Skin epidermis (tissue), 12 donors: ENCODE measurements at regions not wholly inside any gene's neighbourhood (a gene's known extent, or its start where the extent isn't known, plus 50 kb on each side); places are given as distances from the start of the nearest gene placed in this dataset.

Source experiments
- H3K27ac ChIP-seq, 21 experiments: fragments of 200-600 bp; sonication (generic) in 11 of 21; one replicate each; pipeline ENCODE4 v1.5.0; 2020; ENCODE audit warnings: mild to moderate bottlenecking in 3 of 21, inconsistent platforms in 2 of 21, moderate library complexity in 2 of 21
- H3K4me3 ChIP-seq, 7 experiments: fragments of 200-600 bp; sonication (generic) in 2 of 7; one replicate each; pipeline ENCODE4 v1.5.0; 2020; ENCODE audit warnings: inconsistent platforms in 2 of 7, mild to moderate bottlenecking in 2 of 7, moderate library complexity in 1 of 7

- Histone ChIP-seq H3K4me3 (no peak overlapping the region), H3K27ac (no peak overlapping the region)
These were observed 939.8 kb downstream of the SORCS1 start for GRCh38 chr10:106224676-106225075.

DNA sequence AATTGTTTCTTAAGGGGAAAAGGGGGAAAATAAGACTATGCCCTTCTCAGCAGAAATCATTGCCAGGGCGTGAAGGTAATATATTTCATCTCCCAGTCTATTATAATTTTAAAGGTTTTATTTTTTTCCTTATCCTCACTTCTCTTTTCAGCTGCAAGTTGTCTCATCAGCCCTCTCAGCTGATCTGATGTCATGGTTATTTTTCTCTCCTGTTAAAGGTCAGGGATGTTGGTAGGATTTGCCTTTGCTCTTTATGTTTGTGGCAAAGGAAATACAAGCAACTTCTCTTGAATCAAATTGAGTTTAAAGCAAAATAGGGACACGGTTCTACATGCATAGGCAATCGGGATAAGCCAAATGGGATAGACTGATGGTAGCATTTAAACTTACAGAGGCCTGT is 946.9 kb downstream of the SORCS1 start:
- Histone ChIP-seq H3K4me3 (no peak overlapping the region), H3K27ac (no peak overlapping the region)

GRCh38 chr10:106216085-106216484 is 948.4 kb downstream of the SORCS1 start:
- Histone ChIP-seq H3K27ac (no peak overlapping the region), H3K4me3 (no peak overlapping the region)

- no peak overlapping the region for H3K4me3 ChIP-seq
- no peak overlapping the region for H3K27ac ChIP-seq
These were observed 950.3 kb downstream of the SORCS1 start for GRCh38 chr10:106214243-106214642.

DNA sequence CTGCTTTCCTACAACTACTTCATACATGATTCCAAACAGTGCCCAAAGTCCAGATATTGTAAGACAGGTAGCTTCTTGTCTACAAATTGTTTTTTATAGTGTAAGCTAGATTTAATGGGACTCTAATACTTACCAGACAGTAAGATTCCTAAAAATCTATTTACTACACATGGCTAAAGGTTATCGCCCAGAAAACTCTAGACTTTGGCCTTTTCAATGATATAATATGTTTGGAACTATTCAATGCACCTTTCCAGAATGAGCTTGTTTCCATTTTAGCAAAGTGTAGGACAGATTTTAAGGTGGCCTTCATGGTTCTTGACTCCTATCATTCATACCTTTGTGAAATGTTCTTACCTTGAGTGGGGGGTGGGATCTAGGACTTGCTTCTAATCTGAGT is 951.0 kb downstream of the SORCS1 start:
- H3K27ac ChIP-seq: no peak overlapping the region
- no peak overlapping the region for H3K4me3 ChIP-seq

GRCh38 chr10:106198275-106198674 is 966.2 kb downstream of the SORCS1 start:
- H3K27ac ChIP-seq: no peak overlapping the region
- H3K4me3 ChIP-seq: no peak overlapping the region

DNA sequence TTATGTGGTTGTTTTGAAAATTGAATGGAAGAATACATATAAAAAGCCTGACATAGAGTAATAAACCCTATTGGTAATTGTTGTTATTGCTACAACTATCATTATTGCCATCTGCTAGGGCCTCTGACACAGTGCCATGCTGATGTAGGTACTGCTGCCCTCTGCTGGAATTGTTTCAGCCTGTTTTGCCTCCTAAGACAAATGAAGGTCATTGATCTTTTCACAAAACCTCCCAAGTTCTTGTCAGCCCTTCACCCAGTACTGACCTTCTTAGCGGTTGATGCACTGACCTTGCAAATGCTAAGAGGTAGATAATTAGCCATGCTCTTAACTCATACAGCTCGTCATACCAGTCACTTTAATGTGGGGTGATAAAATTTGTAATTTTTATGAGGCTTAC is 975.2 kb downstream of the SORCS1 start:
- Histone ChIP-seq H3K27ac (no peak overlapping the region), H3K4me3 (no peak overlapping the region)

DNA sequence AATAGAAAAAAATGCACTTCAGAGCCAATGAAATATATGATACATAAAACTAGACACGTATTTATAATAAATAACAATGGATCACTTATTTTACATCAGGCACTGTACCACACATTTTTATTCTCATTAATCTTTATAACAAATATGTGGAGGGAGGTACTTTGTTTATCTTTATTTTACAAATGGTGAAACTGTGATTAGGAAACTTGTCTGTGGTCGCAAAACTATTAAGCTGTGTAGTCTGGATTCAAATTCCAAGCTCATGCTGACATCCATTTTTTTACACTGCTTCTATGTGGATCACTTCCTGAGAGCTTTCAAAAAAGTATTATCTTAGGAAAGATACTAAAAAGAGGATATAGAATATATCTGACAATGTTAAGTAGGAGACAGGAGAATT is 978.6 kb downstream of the SORCS1 start:
- Histone ChIP-seq H3K4me3 (no peak overlapping the region), H3K27ac (no peak overlapping the region)

DNA sequence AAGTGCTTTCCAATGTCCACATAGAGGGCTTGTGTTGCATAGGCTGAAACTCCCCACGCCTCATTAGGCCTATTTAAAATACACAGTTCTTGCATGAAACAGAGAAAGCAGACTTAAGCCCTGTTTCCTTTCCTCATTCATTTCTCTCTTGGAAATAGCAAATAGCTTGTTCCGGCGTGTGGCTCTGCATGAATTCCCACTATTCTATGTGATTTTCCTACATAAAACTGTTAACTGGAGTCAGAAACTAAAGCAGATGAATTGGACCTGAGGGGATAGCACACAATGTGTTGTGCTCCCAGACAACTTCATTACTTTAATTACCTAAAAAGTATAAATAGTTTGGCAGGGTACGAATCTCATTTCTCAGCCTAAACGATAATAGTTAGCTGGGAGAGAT is 981.5 kb downstream of the SORCS1 start:
- no peak overlapping the region for H3K4me3 ChIP-seq
- H3K27ac ChIP-seq: no peak overlapping the region

DNA sequence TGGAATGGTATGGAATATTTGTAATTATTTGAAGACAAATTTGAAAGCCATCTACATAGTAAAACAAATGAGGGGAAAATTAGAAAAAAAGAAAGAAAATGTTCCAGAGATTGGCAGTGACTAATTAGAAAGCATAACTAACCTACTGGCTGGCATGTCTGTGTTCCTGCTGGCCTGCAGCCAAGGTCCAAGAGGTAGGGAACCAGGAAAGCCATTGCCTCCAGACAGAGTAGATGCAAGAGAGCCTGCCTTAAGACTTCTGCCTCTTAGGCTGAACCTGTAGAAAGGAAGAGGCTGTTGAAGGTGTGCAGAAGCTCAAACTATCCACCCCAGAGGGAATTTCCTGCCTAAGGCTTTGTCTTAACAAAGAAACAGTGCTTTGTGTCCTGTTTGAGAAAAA is 982.0 kb downstream of the SORCS1 start:
- Histone ChIP-seq H3K4me3 (no peak overlapping the region), H3K27ac (no peak overlapping the region)

- no peak overlapping the region for H3K27ac ChIP-seq
These were observed 983.0 kb downstream of the SORCS1 start for GRCh38 chr10:106181501-106181900.

GRCh38 chr10:106179430-106179829 is 985.1 kb downstream of the SORCS1 start:
- Histone ChIP-seq H3K27ac (no peak overlapping the region), H3K4me3 (no peak overlapping the region)

More at GRCh38 chr10:106181501-106181900, 983.0 kb downstream of the SORCS1 start:
- no peak overlapping the region for H3K4me3 ChIP-seq

- Histone ChIP-seq H3K4me3 (no peak overlapping the region), H3K27ac (no peak overlapping the region)
These were observed 988.6 kb downstream of the SORCS1 start for GRCh38 chr10:106175760-106176377.

DNA sequence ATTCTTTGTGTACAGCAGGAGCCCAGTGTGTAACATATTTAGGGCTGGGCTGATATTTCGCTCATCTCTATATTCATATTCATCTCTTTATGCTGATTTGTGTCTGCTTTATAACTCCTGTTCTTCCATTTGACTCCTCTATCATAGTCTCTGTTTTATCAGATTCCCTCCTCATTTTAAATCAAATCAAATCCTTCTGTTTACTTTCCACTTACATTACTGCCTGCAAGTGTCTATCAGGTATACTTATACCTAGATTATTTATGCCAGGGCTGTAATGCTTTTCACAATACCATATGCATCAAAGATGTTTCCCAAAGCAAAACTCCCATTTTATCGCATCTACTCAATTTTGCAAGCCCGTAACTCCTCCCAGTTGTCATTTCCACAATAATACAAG is 990.7 kb downstream of the SORCS1 start:
- H3K4me3 ChIP-seq: no peak overlapping the region
- no peak overlapping the region for H3K27ac ChIP-seq

- no peak overlapping the region for H3K27ac ChIP-seq
- H3K4me3 ChIP-seq: no peak overlapping the region
These were observed 995.3 kb downstream of the SORCS1 start for GRCh38 chr10:106169241-106169640.

DNA sequence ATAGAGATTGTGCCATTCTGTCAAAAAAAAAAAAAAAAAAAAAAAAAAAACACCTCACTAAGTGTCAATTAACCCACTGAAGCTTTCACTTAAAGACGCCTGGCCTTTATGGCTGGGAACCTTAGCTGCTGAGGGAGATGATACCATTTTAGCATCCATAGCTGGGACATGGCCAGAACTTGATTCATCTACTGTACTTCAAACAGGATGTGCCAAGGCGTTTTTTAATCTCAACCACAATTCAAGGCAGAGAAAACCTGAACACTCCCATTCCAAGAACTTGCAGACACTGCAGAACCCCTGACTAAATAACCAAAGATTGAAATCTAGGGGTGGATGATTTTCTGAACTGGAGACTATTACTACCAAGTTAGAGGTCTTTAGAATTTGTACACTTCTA is 996.6 kb downstream of the SORCS1 start:
- no peak overlapping the region for H3K27ac ChIP-seq

GRCh38 chr10:106158241-106158640 is 1006.3 kb downstream of the SORCS1 start:
- no peak overlapping the region for H3K27ac ChIP-seq
- H3K4me3 ChIP-seq: no peak overlapping the region

More for the DNA sequence above, 996.6 kb downstream of the SORCS1 start:
- no peak overlapping the region for H3K4me3 ChIP-seq

- no peak overlapping the region for H3K27ac ChIP-seq
- no peak overlapping the region for H3K4me3 ChIP-seq
These were observed 1017.5 kb downstream of the SORCS1 start for GRCh38 chr10:106147021-106147420.

DNA sequence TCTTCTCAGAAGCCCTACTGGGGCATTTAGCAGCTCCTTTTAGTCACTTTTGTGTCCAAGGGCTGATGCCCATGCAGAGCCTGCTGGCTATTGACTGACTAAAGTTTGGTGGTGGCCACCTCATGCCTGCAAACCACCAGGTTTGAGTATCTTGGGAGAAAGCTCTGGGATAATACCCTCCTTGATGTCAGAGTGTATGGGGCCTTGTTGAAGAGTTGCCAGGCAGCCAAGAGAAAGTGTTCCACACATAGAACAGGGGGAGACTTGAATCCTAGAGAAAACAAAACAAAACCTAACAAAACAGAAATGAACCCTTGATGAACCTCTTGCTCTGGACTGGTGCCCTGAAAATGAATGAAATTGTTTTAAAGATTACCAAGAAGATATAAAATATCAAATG is 1024.6 kb downstream of the SORCS1 start:
- H3K4me3 ChIP-seq: no peak overlapping the region

GRCh38 chr10:106136175-106136574 is 1028.3 kb downstream of the SORCS1 start:
- Histone ChIP-seq H3K27ac (no peak overlapping the region), H3K4me3 (no peak overlapping the region)

More for the DNA sequence above, 1024.6 kb downstream of the SORCS1 start:
- no peak overlapping the region for H3K27ac ChIP-seq

DNA sequence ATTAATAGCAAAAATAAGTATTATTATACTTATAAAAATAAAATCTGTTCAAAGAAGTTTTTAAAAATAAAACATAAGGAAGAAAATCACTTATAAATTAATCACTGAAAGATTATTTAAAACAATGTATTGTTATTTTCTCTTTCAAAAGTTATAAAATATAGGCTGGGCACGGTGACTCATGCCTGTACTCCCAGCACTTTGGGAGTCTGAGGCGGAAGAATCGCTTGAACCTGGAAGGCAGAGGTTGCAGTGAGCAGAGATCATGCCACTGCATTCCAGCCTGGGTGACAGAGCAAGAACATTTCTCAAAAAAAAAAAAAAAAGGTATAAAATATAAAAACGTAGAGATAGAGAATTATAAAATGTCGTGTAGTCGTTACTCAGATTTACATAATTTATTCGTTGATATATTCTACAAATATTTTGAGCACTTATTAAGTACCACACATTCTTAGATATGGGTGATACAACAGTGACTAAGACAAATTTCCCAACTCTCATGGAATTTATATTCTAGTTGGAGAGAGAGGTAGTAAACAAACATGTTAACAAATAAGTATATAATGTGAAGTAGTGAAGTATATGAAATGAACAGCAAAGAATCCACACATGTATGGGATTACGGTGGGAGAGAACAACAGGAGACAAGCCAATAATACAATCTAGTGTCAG is 1030.0 kb downstream of the SORCS1 start:
- Histone ChIP-seq H3K4me3 (no peak overlapping the region), H3K27ac (no peak overlapping the region)

DNA sequence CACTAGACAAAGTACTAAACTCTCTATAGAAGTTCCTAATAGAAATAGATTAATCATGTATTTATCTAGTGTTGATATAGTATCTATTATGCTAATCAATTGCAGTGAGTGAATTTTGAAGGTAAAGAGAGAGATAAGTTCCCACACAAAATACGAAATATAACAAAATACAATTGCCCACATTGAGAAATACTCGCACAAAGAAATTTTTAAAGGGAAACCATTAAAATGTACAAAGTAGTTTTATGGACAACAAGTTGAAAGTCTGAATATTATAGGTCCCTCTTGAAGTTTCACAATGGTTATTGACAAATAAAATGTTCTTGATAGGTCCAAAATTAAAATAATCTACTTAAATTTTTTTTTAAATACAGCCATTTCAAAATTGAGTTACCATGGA is 1031.1 kb downstream of the SORCS1 start:
- Histone ChIP-seq H3K27ac (no peak overlapping the region), H3K4me3 (no peak overlapping the region)
